ENCODE measurements at regions not wholly inside any gene's neighbourhood (a gene's known extent, or its start where the extent isn't known, plus 50 kb on each side); places are given as distances from the start of the nearest gene placed in this dataset.

DNA sequence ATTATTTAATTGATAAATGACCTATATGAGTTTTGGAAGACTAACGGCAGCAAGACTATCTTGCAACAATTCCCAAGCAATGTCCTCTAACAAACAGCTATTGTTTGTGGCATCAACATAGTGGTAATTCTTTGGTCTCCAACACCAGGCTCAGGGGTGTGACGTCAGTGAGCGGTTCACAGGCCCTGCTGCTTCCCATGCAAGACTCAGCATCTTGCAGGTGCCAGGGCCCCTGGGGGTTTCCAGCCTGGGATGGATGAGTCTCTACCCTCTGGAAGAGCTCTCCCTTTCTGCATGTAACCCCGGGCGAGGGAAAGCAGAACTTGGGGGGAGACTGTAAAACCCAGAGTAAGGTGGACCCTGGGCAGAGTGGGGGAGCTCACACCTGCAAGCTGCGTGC lies 164.7 kb downstream of the ACTR3B start:
- TF ChIP-seq CTCF (conservative IDR thresholded peaks at IDR 0.05; ENCODE audit: low read length) (no peak), EZH2phosphoT487 (IDR thresholded peaks at IDR 0.05; ENCODE audit: borderline replicate concordance, low read depth, low read length) (no peak)
